Endothelial cell of umbilical vein (primary cell): ENCODE measurements at regions not wholly inside any gene's neighbourhood (a gene's known extent, or its start where the extent isn't known, plus 50 kb on each side); places are given as distances from the start of the nearest gene placed in this dataset.

Experiments used
- BruUV-seq: library from RNA; stranded (reverse); fragments of 400-500 nt; replicated peaks from 2 replicates; lab custom pipeline; 2021; lab: Mats Ljungman, UMichigan
- CTCF ChIA-PET: fragments of 300-600, 350-600 bp; sonication (Branson Sonifier 250); formaldehyde crosslinking; loops from one replicate; lab custom pipeline; 2021; ENCODE audit warnings: antibody characterized with exemption, inconsistent platforms; lab: Charles Lee
- POLR2A ChIA-PET: fragments of 300-600, 350-600 bp; sonication (Branson Sonifier 250); formaldehyde crosslinking; loops from one replicate; lab custom pipeline; 2021; ENCODE audit warnings: antibody characterized with exemption, inconsistent platforms; lab: Charles Lee
- DNase-seq: peaks from one replicate; pipeline ENCODE4 v3.0.0-alpha.2; 2011; ENCODE audit warnings: low read depth, low spot score
- FAIRE-seq: peaks from 2 replicates; lab custom pipeline; 2011; peaks lifted over from hg19 to GRCh38; lab: Jason Lieb, UNC
- H2AFZ ChIP-seq: 2 replicates; pipeline ENCODE4 v1.6.0; 2012; ENCODE audit warnings: low read depth, low read length, control low read depth, inconsistent platforms
- H3K27ac ChIP-seq: 2 replicates; pipeline ENCODE4 v1.5.1; 2011; ENCODE audit warnings: low read depth, mild to moderate bottlenecking, control low read depth, low read length, moderate library complexity; ENCODE audit not compliant: insufficient read depth
- H3K27me3 ChIP-seq, 2 experiments: 2 replicates each; pipeline versions ENCODE4 v1.6.0 to v1.6.1; 2011; ENCODE audit warnings: low read length in 2 of 2, mixed read lengths in 1 of 2; ENCODE audit not compliant: control insufficient read depth in 2 of 2, insufficient read depth in 2 of 2
- H3K36me3 ChIP-seq, 2 experiments: 2 replicates in 1 of 2; 3 replicates in 1 of 2; pipeline ENCODE4 v1.5.1; 2011; ENCODE audit warnings: low read length in 2 of 2, mild to moderate bottlenecking in 1 of 2, moderate library complexity in 1 of 2; ENCODE audit not compliant: control insufficient read depth in 2 of 2, insufficient read depth in 2 of 2; ENCODE audit errors: extremely low read depth in 1 of 2
- H3K4me1 ChIP-seq: 3 replicates; pipeline ENCODE4 v1.5.1; 2011; ENCODE audit warnings: mild to moderate bottlenecking, low read length; ENCODE audit not compliant: control insufficient read depth, insufficient read depth; ENCODE audit errors: extremely low read depth
- H3K4me2 ChIP-seq: 2 replicates; pipeline ENCODE4 v1.6.1; 2011; ENCODE audit warnings: low read length, control low read depth, mixed read lengths; ENCODE audit not compliant: insufficient read depth
- H3K4me3 ChIP-seq, 3 experiments: fragments of 200-600 bp in 1 of 3; sonication (generic), shearing (Covaris generic) in 1 of 3; replicated peaks in 1 of 3; 2 replicates each; pipeline ENCODE4 v1.5.1; 2011 to 2016; ENCODE audit warnings: control low read depth in 3 of 3, low read length in 3 of 3, mild to moderate bottlenecking in 2 of 3, inconsistent platforms in 1 of 3, low read depth in 1 of 3, moderate library complexity in 1 of 3; ENCODE audit not compliant: insufficient read depth in 1 of 3
- H3K79me2 ChIP-seq: 2 replicates; pipeline ENCODE4 v1.6.0; 2012; ENCODE audit warnings: low read length, inconsistent platforms; ENCODE audit not compliant: control insufficient read depth, insufficient read depth
- H3K9ac ChIP-seq: replicated peaks from 2 replicates; pipeline ENCODE3; 2011; ENCODE audit warnings: low read length, control low read depth; ENCODE audit not compliant: insufficient read depth; ENCODE audit errors: extremely low read depth
- H3K9me1 ChIP-seq: replicated peaks from 3 replicates; pipeline ENCODE4 v1.6.0; 2011; ENCODE audit warnings: mild to moderate bottlenecking, low read length; ENCODE audit not compliant: control insufficient read depth, insufficient read depth; ENCODE audit errors: extremely low read depth
- H3K9me3 ChIP-seq: replicated peaks from 2 replicates; pipeline ENCODE4 v1.5.1; 2012; ENCODE audit warnings: low read length, inconsistent platforms; ENCODE audit not compliant: control insufficient read depth, insufficient read depth
- H4K20me1 ChIP-seq: replicated peaks from 2 replicates; pipeline ENCODE3; 2011; ENCODE audit warnings: mild to moderate bottlenecking, low read length; ENCODE audit not compliant: control insufficient read depth, insufficient read depth; ENCODE audit errors: extremely low read depth
- CTCF ChIP-seq, 2 donors: IDR thresholded peaks; 1 replicate in 1 of 2; 2 replicates in 1 of 2; pipeline ENCODE4 v1.5.1; 2011; ENCODE audit warnings: low read length in 2 of 2, mild to moderate bottlenecking in 2 of 2, moderate library complexity in 2 of 2, control low read depth in 1 of 2, inconsistent platforms in 1 of 2, low read depth in 1 of 2; ENCODE audit not compliant: insufficient read depth in 1 of 2; ENCODE audit errors: extremely low read depth in 1 of 2
- EZH2 ChIP-seq: IDR thresholded peaks from 2 replicates; pipeline ENCODE4 v1.6.1; 2012; ENCODE audit warnings: borderline replicate concordance, low read depth, mild to moderate bottlenecking, moderate library complexity, low read length, inconsistent platforms; ENCODE audit not compliant: severe bottlenecking
- FOS ChIP-seq: IDR thresholded peaks from 2 replicates; pipeline ENCODE4 v1.6.1; 2011; ENCODE audit warnings: mild to moderate bottlenecking, low read length, moderate library complexity, borderline replicate concordance; ENCODE audit not compliant: insufficient read depth
- GATA2 ChIP-seq: IDR thresholded peaks from 2 replicates; pipeline ENCODE4 v1.7.0; 2011; ENCODE audit warnings: low read depth, mild to moderate bottlenecking, moderate library complexity, mixed read lengths, low read length; ENCODE audit not compliant: insufficient read length, insufficient read depth
- JUN ChIP-seq: IDR thresholded peaks from 2 replicates; pipeline ENCODE4 v1.6.1; 2011; ENCODE audit warnings: borderline replicate concordance, low read depth; ENCODE audit not compliant: insufficient read length, insufficient read depth
- MAX ChIP-seq: IDR thresholded peaks from 2 replicates; pipeline ENCODE4 v1.6.1; 2011; ENCODE audit not compliant: insufficient read depth, insufficient read length
- MYC ChIP-seq: IDR thresholded peaks from one replicate; pipeline ENCODE4 v1.6.1; 2011; ENCODE audit warnings: mild to moderate bottlenecking, low read depth, low read length
- POLR2A ChIP-seq: IDR thresholded peaks from 2 replicates; pipeline ENCODE4 v1.6.1; 2012; ENCODE audit warnings: low read depth, mild to moderate bottlenecking, control low read depth, low read length
- POLR2AphosphoS5 ChIP-seq: IDR thresholded peaks from 2 replicates; pipeline ENCODE4 v1.6.1; 2012; ENCODE audit warnings: low read depth, mild to moderate bottlenecking, control low read depth, low read length, moderate library complexity; ENCODE audit not compliant: insufficient read depth
- dilution Hi-C: fragments of 300-500 bp; cut with MboI; formaldehyde crosslinking; loops from one replicate; pipeline ENCODE4 v1.15.0; 2019; ENCODE audit warnings: low sequenced_read_pairs; ENCODE audit not compliant: extremely low pct_ligation_motif_present
- intact Hi-C: fragments of 100-400 bp; cut with micrococcal nuclease; formaldehyde crosslinking; loops from one replicate; pipeline ENCODE4 v1.10.0; 2022

DNA sequence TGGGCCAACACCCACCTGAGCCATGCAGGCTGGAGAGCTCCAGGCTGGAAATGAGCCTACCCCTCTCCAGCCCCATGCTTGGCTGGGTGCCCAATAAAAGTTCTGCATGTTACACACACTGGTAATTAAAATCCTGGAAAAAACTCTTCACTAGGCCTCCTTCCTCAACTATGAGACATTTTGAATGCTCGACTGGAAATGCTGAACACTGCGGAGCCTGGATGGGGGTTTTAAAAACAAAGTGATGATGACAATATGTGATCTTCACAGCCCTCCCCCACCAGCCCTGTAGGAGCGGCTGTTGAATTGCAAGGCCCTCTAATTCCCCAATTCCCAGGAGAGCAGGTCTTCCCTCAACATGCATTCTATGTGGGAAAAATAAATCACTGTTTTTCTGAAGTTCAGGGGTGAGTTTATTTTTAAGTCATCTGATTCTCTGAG lies 179.2 kb downstream of the TTC32 start:
- no peak overlapping the region for H3K4me3 ChIP-seq
- no peak overlapping the region for H3K9ac ChIP-seq
- H3K27ac ChIP-seq, result no peak overlapping the region
- peaks cover 0 to 3% of the 10 kb centered on the region in 2 experiments for H3K27me3 ChIP-seq
- no peak overlapping the region for H2AFZ ChIP-seq
- no peaks in the 10 kb centered on the region for H3K9me1 ChIP-seq
- BruUV-seq, result no TSS peak
- H3K4me2 ChIP-seq, result no peak overlapping the region
- POLR2A ChIA-PET, result no interaction called here
- H4K20me1 ChIP-seq, result no peaks in the 10 kb centered on the region
- dilution Hi-C loops (no loop called here), intact Hi-C loops (no loop called here)
- CTCF ChIA-PET, result no interaction called here
- no peaks in the 10 kb centered on the region for H3K9me3 ChIP-seq
- no peak for DNase-seq
- FAIRE-seq, result no peak
- H3K79me2 ChIP-seq, result no peaks in the 10 kb centered on the region
- TF ChIP-seq POLR2AphosphoS5 (no peak), GATA2 (no peak), FOS (no peak), MAX (no peak), CTCF (IDR thresholded peaks at IDR 0.05; ENCODE audit: extremely low read depth in 1 of 2, insufficient read depth in 1 of 2, low read depth in 1 of 2, low read length in 2 of 2) (no peak), EZH2 (no peak)
- H3K36me3 ChIP-seq, result no peaks in the 10 kb centered on the region
- no peaks in the 10 kb centered on the region for H3K4me1 ChIP-seq

DNA sequence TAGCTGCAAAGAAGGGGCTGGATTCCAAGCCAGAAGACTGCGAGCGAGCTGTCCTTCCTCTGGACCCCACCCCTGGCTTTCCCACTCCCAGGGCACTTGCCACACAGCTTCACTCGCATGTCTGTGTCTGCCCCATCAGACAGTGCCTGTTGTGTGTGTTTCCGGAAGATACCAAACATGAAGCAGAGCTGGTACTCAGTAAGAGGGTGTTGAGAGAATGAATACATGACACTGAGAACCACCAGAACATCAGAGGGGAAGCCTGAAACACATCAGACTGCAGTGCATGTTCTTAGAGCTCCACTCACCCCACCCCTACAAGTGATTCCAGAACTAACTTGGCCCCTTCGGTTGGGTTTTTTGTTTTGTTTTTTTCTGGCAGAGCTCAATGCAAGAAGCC lies 181.5 kb downstream of the TTC32 start:
- no peaks in the 10 kb centered on the region for H3K27me3 ChIP-seq
- H3K4me2 ChIP-seq, result no peak overlapping the region
- CTCF ChIA-PET, result no interaction called here
- dilution Hi-C loops (no loop called here), intact Hi-C loops (no loop called here)
- no TSS peak for BruUV-seq
- H3K79me2 ChIP-seq, result no peaks in the 10 kb centered on the region
- H3K9ac ChIP-seq, result no peak overlapping the region
- FAIRE-seq, result no peak
- no peaks in the 10 kb centered on the region for H3K36me3 ChIP-seq
- no peak overlapping the region for H3K27ac ChIP-seq
- POLR2A ChIA-PET, result no interaction called here
- no peaks in the 10 kb centered on the region for H4K20me1 ChIP-seq
- no peaks in the 10 kb centered on the region for H3K9me3 ChIP-seq
- no peaks in the 10 kb centered on the region for H3K4me1 ChIP-seq
- no peaks in the 10 kb centered on the region for H3K9me1 ChIP-seq
- H2AFZ ChIP-seq, result no peak overlapping the region
- no peak for TF ChIP-seq POLR2A
- no peak for TF ChIP-seq EZH2
- no peak for TF ChIP-seq MYC
- TF ChIP-seq JUN, result no peak
- no peak for TF ChIP-seq CTCF (IDR thresholded peaks at IDR 0.05; ENCODE audit: extremely low read depth in 1 of 2, insufficient read depth in 1 of 2, low read depth in 1 of 2, low read length in 2 of 2)
- TF ChIP-seq POLR2AphosphoS5, result no peak
- TF ChIP-seq MAX, result no peak
- no peak for TF ChIP-seq GATA2
- TF ChIP-seq FOS, result no peak
- H3K4me3 ChIP-seq, result no peak overlapping the region
- no peak for DNase-seq
